Body of pancreas (tissue), 4 donors: ENCODE measurements at regions not wholly inside any gene's neighbourhood (a gene's known extent, or its start where the extent isn't known, plus 50 kb on each side); places are given as distances from the start of the nearest gene placed in this dataset.

Experiments used
- CTCF ChIP-seq, 7 experiments: fragments of 450-650 bp in 4 of 7; fragments of 200-600 bp in 3 of 7; sonication (generic) in 3 of 7; IDR thresholded peaks; one replicate each; pipeline ENCODE4 v1.5.1; 2016 to 2019; ENCODE audit warnings: antibody characterized with exemption in 7 of 7
- POLR2A ChIP-seq, 3 donors: fragments of 450-650 bp; IDR thresholded peaks; one replicate each; pipeline ENCODE4 v1.6.1; 2016; ENCODE audit warnings: antibody characterized with exemption in 3 of 3, mild to moderate bottlenecking in 2 of 3

GRCh38 chr18:55878224-55878623 is 290.2 kb upstream of the TCF4 start:
- TF ChIP-seq CTCF (IDR thresholded peaks at IDR 0.05) (no peak), POLR2A (IDR thresholded peaks at IDR 0.05) (no peak)
